NCI-H460 (cell line): ENCODE measurements at regions not wholly inside any gene's neighbourhood (a gene's known extent, or its start where the extent isn't known, plus 50 kb on each side); places are given as distances from the start of the nearest gene placed in this dataset.
A peak's percentile ranks its signal among the peaks of the same experiment; 100 is the strongest.

Experiments used
- DNase-seq: peaks from one replicate; pipeline ENCODE4 v3.0.0-alpha.2; 2016; ENCODE audit warnings: low read depth; ENCODE audit errors: extremely low read depth

GRCh38 chr4:166259081-166259480 is 386.0 kb downstream of the TLL1 start:
- no peak for DNase-seq

- DNase-seq, result no peak
Measured at GRCh38 chr4:166274136-166274761, 401.2 kb downstream of the TLL1 start.

- DNase-seq, result no peak
Measured at GRCh38 chr4:166274775-166275174, 401.7 kb downstream of the TLL1 start.

DNA sequence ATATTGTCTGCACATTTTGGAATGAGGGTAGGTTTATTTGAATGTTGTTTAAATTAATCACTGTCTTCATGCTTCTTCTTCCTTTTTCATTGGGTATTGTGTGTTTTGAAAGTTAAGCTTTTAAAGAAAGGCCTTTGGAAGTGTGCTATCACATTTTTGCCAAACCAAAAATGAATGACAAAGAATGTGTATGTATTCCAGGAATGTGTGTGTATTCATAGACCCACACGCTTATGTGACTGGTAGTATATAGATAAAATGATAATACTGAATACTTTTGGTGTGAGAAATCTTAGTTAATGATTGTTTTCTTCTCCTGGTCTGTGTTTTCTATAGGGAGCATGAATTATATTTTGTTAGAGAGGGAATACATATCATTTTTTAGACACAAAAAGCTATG is 404.4 kb downstream of the TLL1 start:
- no peak for DNase-seq

GRCh38 chr4:166277853-166278252 is 404.8 kb downstream of the TLL1 start:
- no peak for DNase-seq

DNA sequence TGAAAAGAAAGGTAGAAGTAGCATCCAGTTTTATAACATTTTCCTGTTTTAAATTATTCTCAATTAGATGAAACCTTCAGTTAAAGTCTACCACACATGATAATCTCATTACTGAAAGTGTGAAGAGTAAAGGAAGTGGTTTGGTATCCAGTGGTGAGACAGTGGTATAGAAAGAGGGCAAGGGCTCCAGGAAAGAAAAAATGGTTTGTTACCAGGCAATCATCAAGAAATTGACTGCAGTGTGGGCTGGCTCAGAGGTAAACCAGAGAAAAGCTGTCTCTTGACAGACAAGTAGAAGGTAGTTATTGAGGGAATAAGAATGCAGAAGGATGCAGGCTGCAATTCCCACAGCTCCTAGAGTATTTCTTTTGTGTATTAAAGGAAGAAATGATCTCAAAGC is 406.2 kb downstream of the TLL1 start:
- no peak for DNase-seq

DNA sequence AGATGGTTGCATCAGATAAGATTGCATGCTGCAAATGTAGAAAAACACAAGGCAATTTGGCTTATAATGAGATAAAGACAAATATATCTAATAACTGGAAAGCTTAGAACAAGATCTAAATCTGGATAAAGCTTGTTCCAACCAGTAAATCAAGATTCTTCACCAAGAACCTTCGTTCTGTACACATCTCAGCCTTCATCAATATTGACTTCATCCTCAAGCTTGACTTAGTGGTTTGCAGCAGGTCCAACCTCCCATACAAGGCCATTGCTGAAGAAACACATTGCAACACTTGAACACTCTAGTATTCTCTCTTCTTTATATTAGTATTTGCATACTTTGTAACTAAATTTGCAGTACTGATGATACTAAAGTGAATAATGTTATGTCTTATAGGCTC is 407.6 kb downstream of the TLL1 start:
- no peak for DNase-seq

DNA sequence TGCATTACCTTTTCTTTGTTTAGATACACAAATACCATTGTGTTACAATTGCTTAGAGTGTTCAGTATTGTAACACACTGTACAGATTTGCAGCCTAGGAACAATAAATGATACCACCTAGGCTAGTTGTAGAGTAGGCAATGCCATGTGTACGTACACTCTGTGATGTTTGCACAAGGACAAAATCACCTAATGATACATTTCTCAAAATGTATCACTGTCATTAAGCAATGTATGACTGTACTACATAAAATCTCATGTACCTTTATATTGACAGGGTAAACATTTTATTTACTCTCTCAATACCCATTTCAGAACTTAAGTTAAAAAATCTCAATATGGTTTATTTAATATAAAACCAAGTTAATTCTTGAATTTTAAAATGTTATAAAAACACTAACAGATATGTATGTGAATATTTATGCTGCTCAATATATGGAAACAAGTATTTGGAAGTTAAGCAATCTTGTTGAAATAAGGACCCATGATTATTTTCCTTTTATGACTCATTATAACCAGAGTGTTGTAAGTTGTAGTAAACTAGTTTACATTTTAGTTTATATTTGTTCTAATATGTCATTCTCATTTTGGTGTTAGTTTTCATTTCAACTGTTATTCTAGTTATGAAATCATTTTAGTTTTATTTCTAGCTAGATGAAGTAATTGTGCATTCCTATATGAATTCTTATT is 409.2 kb downstream of the TLL1 start:
- peak; percentile 5 for DNase-seq

DNA sequence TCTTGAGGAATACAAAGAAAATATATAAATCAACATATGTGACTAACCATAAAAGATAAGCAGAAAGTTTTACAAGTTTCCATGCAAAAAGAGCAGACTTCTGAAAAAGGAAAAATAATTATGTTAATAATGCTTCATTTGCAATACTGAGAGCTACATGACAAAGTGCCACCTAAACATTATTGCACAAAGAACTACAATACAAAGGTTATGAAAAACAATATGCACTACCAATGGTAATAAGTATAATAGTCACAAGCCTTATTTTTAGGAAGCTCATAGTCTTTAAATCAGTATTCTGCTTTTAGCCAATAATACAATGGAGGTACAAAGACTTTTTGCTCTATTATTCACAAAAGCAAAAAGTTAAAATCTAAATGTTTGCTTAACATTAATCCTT is 411.2 kb downstream of the TLL1 start:
- DNase-seq, result no peak

- no peak for DNase-seq
Measured at GRCh38 chr4:166290426-166290825, 417.4 kb downstream of the TLL1 start.

DNA sequence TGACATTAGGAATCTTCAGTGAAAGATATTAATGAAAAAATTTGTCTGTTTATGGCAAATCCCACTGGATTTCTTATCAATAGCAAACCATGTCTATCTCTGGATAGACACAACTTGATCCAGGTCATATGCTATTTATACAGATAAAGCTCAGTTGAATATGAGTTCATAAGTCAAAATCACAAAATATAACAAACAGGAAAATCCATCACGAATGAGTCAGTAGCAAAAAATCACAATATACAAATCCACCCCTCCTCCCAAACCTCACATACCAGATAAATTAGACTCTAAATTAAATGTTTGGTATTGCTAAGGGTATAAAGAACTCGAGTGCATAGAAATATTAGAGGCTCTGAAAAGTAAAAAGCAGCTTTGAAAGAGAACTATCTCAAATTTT is 420.5 kb downstream of the TLL1 start:
- no peak for DNase-seq

GRCh38 chr4:166301266-166301665 is 428.2 kb downstream of the TLL1 start:
- no peak for DNase-seq

- DNase-seq, result no peak
Measured at GRCh38 chr4:166308647-166309046, 435.6 kb downstream of the TLL1 start.

DNA sequence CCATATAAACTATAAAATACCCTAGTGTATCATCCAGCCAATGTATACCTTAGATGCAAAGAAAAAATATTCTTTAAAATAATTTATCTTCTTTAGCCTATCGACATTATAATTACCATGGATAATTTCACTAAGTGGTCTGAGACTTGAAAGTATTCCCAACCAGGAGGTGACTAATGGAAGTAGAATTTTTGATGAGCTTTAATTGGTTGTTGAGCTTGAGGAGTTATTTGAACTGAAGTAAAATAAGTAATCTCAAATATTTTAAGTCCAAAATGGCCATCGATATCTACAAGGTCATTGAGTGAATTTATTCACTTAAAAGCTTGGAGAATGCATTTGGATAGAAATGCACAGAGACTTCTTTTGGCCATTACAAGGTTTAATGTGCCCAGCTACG is 436.2 kb downstream of the TLL1 start:
- no peak for DNase-seq

DNA sequence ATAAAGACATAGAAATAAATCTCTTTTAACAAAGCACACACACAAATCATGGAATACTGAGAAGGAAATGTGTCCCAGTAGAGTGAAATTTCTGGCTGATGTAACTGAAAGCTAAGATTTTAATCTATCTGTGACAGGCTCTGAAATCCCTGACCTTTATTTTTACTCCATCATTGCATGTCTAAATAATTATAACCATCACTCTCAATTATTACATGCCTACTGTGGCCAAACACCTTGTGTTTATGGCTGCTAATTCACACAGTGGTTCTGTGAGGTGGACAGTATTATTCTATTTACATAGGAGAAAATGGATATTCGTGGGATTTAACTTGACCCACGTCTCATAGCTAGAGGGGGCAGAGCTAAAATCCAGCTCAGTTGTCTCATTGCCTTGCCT is 438.1 kb downstream of the TLL1 start:
- no peak for DNase-seq

DNA sequence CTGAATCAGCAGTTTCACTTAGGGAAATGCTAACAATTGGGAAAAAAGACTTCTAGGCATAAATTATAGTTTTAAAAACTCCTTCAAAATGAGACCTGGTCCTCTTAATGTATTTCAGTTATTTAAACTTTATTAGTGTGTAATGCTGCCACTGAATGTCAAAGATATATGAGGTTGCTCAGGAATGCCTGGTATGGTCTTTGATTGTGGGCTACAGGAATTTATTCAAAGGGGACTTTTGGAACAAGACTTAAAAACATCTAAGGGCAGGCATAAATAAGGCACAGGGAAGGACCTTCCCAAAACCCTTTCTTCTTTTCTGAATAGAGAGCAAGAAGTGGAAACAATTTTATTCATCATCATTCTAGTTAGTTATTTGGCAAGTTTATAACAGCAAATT is 439.1 kb downstream of the TLL1 start:
- DNase-seq, result no peak

GRCh38 chr4:166314902-166315301 is 441.9 kb downstream of the TLL1 start:
- DNase-seq, result no peak

DNA sequence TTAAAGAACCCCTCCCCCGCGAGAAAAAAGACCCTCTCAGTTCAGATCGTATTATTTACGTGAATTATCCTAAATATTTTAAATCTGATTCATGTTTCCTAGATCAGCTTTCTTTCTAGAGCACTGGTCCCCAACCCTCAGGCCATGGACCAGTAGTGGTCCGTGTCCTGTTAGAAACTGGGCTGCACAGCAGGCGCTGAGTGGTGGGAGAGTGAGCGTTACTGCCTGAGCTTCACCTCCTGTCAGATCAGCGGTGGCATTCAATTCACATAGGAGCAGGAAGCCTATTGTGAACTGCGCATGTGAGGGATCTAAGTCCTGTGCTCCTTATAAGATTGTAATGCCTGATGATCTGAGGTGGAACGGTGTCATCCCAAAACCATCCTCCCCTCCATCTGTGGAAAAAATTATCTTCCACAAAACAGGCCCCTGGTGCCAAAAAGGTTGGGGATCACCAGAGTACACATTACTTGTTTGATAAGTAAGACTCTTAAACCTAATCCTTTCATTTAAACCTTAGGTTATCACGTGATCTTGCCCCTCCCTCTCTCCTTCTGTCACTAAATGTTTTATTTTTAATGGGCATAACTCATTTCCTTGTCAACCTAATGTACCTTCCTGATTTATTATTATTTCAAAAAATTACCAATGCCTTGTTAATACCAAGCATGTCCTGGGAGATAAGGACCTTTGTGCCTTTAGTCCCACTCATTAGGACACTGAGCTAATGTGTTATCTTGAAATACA is 442.9 kb downstream of the TLL1 start:
- no peak for DNase-seq

- DNase-seq, result no peak
Measured at GRCh38 chr4:166318810-166319525, 445.9 kb downstream of the TLL1 start.

DNA sequence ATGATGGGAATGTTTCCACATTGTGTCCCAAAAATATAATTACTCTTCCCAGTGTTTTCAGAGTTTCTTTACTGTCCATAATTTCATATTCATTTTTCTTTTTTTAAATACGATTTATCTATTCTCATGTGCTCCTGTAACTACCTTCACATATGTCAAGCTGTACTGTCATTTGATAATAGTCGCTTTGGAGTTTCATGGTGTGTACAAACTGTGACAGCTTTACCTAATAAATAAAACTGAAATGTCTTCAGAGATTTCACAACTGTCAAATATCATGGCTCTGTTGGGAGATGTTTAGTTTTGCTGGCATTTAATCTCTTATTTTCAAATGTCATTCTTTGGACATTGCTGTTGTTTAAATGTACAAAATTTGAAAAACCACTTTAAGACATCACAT is 450.2 kb downstream of the TLL1 start:
- no peak for DNase-seq

- DNase-seq, result peak; percentile 12
Measured at GRCh38 chr4:166324321-166324720, 451.3 kb downstream of the TLL1 start.
